NCI-H748 treated with DMSO at 0.1 percent for 48 hours (cell line): ENCODE measurements at regions not wholly inside any gene's neighbourhood (a gene's known extent, or its start where the extent isn't known, plus 50 kb on each side); places are given as distances from the start of the nearest gene placed in this dataset.
A peak's percentile ranks its signal among the peaks of the same experiment; 100 is the strongest.

Experiments
- DNase-seq: peaks from one replicate; lab custom pipeline; 2025; lab: John Stamatoyannopoulos, UW

DNA sequence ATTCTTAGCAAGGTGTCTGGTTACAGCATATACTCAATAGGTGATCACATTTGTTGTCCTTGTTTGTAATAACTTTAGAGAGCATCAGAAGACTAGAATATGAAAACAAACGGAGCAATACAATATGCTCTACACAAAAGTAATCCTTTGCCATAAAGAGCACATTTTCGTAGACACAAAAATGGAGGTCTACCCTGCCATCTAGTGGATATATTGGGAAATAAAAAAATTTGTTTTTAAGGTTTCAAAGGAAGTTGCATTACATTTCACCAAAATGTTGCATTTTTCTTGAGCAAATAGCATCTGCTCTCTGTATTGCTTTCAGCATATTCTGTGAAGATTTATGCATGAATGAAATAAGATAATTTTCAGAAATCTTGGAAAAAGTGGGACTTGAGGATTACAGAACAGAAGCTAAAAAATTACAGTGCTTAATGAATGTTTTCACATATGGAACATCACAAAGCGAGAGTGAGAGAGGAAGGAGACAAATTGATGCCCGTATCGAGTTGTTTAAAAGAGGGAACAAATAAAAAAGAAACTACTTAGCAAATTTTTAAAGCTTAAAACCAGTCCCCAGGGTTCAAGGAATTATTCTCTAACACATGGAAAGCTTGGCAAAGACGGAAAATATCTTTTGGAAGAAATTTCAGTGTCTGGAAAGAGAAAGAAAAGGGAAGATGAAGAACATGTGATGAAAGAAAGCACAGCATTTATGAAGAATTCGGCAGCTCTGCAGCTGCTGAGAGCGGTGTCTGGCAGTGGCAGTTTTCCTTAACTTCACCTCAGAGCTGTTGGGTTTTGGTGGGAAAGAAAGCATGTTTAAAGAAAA, 390.1 kb downstream of the ANKRD50 start:
- DNase-seq: peak; percentile 35

DNA sequence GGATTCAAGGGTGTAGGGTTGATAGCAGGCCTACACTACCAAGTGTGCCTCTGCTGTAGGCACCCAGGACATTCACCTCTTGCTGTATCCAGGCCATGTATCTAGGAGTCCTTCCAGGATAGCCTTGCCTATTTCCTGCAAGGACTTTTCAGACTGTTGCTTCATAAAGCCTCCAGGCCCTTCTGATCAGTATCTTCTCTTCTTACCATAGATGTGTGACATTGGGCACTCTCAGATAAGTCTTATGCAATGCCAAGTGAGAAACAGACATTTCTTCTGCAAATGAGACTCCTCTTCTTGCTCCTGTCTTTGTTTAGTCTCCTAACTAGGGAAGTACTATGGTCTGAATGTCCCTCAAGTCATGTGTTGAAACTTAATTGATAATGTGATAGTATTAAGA, 386.8 kb downstream of the ANKRD50 start:
- no peak for DNase-seq

DNA sequence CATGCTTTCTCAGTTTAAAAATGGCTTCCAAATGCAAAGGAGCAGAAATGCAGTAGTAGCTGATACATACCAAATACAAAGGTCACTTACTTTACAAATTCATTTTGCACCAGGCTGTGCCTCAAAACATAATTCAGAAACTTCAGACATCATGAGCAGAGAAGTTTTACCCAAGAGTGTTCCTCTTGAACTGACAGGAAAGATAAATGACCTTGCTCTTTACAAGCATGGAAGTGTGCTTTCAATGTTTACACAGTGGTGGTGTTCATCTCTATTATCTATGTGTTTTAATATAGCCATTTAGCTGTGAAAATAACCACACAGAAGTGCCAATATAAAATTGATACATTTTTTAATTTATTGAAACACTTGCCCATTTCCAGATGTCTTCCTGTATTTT, 383.4 kb downstream of the ANKRD50 start:
- DNase-seq: no peak

DNA sequence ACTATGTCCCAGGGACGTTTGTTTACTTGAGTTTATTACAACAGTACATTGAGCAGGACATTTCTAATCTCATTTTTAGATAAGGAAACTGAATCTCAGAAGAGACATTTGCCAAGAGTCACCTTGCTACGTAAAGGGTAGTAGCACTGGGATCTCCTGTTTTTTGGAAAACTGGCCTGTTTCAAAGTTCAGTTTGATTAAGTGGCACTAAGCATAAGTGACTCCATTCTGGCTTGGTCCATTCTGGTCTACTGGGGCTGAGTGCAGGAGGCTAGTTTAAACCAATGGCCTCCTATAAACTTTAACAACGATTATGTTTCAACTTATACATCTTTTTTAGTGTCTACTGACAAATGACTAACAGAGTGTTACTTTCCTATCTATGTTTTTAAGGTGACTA, 382.5 kb downstream of the ANKRD50 start:
- no peak for DNase-seq

- DNase-seq: no peak
Observed at GRCh38 chr4:124331781-124332180, 380.8 kb downstream of the ANKRD50 start.

GRCh38 chr4:124333466-124333865, 379.1 kb downstream of the ANKRD50 start:
- no peak for DNase-seq

- DNase-seq: peak; percentile 42
Observed at GRCh38 chr4:124334119-124334518, 378.4 kb downstream of the ANKRD50 start.

- DNase-seq: peak; percentile 13
Observed at GRCh38 chr4:124337874-124338273, 374.7 kb downstream of the ANKRD50 start.

GRCh38 chr4:124343661-124344171, 368.8 kb downstream of the ANKRD50 start:
- no peak for DNase-seq

DNA sequence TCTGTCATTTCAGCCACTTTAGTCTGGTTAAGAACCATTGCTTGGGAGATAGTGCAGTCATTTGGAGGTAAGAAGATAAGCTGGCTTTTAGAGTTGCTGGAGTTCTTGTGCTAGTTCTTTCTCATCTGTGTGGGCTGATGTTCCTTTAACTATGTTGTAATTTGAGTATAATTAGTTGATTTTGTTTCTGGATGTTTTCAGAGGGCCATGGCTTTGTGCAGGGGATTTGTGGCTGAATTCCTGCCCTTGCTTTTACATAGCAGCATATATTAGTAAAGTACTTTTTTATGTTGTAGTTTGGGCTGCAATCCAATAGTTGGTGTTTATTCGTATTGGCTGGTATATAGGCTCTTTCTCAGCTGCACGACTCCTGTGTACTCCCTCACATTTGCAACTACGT, 339.6 kb downstream of the ANKRD50 start:
- DNase-seq: no peak

DNA sequence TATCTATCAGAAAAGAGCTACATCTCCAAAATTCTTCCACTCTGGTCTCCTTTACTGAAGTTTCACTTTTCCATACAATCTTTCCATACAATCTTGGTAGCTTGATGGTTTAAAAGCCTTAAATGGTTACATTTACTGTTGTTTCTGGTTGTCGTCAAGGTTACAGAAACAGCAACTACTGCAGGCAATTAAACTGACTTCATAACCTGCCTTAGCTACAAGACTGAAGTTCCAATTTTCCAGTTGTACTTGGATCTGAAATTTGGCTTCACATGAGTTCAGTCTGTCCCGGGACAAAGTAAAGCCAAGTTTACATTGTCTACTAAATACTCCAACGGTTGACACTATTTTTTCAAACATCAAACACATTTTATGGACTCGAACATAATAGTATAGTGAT, 326.4 kb downstream of the ANKRD50 start:
- no peak for DNase-seq

DNA sequence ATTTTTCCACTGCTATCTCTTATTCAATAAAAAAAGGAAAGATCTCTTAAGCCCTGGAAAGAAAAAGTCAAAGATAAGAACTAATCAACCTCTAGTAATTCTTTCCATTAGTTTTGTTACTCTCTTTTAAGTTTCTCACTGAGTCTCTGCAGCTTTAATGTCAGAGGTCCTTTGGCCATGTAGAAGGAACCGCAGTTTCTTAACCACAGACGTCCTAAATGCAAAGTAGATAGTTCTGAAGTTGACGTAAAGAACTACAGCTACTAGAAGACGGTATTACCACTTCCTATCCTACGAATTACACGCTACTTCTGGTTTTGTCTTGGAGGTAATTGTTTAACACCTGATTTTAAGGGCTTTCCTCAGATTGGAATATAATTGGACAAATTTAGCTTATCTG, 325.9 kb downstream of the ANKRD50 start:
- no peak for DNase-seq

DNA sequence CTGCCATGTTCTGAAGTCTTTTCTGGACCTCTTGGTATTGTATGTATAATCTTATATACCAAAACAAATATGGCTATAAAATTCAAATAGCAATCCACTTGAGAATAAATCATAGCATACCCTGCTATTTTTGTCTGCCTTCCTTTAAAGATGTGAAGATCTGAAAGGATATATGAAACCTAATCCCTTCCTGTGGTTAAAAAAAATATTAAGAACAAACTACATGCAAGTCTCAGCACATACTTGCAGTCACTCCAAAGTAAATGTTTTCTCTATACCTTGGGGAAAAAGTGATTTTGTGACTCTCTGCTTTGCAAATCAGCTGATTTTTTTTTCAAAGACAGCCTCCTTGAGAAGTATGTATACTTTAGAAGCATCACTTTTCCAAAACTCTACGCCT, 322.9 kb downstream of the ANKRD50 start:
- DNase-seq: no peak

- no peak for DNase-seq
Observed at GRCh38 chr4:124390861-124391260, 321.7 kb downstream of the ANKRD50 start.

DNA sequence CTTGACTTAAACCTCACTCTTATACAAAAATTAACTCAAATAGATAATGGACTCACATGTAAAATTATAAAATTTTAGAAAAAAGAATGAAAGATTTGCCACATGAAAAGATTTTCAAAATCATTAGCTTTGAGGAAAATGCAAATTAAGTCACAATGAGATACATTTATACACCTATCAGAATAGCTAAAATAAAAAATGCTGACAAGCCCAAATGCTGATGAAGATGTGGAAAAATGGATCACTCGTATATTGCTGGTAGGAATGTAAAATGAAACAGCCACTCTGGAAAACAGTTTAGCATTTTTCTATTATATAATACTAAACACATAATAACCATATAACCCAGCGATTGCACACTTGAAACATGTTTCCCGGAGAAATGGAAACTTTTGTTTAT, 316.2 kb downstream of the ANKRD50 start:
- DNase-seq: no peak

DNA sequence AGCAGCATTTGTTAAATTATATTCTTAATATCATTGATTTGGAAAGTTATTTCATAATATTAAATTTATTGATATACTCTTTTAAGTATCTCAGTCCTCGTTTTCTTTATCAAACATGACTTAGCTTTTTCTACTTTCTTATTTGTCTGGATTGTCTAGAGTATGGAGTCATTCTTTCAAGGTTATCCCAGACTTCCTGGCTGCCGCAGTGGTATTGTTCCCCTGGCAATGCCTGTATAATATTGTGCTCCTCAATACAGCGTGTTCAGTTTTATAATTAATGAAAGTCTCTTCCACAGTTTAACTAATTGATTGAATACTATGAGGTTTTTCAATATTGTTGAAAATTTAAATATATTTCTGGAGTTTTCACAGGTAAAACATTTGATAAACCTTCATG, 310.9 kb downstream of the ANKRD50 start:
- DNase-seq: no peak

DNA sequence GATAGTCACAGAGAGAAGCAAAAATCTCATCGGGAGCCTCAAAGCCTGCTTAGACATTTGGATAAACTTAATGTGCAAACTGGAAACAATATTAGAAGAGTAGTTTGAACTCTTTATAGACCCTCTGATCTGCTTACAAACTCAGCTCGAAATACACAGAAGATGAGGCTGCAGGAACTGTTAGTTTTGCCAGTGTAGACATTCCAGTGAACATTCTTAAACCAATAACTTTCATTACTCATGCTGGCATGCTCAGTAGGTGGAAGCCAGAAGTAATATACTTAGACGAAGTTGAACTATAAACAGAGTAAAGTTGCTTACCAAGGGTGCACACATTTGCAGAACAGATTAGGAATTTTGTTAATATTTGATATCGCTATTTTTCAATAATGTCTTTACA, 303.5 kb downstream of the ANKRD50 start:
- DNase-seq: no peak

- no peak for DNase-seq
Observed at GRCh38 chr4:124414276-124415040, 298.1 kb downstream of the ANKRD50 start.

DNA sequence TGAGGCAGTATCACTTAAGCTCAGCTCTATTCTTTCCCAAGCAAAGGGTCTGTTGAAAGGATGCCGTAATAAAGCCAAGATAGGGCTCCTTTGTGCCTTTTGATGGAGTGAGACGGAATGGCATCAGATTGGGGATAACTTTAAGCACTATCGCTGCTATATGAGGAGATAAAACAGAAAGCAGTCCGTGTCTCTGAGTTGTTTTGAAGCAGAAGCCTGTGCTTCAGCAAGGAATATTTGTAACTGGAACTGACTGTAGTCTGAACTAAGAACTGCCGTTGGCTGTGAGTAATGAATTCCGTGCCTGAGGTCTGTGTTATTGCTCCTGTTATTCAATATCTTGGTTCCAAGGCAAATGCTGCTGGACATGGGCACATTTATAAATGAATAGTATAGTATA, 297.4 kb downstream of the ANKRD50 start:
- no peak for DNase-seq

DNA sequence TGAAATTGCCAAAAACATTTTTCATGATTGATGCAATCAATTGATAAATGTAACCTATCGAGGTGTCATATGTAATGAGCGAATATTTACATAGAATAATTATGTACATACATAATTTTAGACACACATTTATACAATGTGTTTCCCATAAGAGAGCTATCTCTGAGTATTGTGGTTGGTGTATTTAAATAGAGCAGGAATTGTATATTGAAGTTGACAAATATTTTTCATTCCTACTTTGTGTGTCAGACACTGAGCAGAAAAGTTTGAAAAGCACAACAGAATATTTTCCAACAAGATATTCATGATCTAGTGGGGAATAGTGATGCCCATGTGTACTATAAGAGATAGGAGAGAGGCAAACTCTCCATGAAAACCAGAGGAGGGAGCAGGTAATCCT, 295.2 kb downstream of the ANKRD50 start:
- no peak for DNase-seq

GRCh38 chr4:124420166-124420695, 292.3 kb downstream of the ANKRD50 start:
- DNase-seq: no peak

DNA sequence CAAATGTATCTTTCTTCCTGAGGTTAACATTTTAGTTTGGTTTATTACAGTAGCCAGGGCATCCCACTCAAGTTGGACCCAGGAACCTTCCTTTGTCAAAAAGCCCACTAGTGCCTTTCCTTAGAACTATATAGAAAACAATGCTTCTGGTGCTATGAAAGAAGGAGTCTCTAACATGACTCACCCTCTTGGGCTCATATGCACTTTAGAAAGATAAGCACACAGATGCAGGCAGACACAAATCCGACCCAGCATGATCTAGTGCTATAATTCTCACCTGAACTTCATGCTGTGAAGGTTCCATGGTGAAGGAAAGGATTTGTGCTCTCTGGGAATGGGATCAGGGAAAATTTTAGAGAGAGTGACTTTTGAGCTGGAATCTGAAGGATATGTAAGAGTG, 289.4 kb downstream of the ANKRD50 start:
- no peak for DNase-seq

DNA sequence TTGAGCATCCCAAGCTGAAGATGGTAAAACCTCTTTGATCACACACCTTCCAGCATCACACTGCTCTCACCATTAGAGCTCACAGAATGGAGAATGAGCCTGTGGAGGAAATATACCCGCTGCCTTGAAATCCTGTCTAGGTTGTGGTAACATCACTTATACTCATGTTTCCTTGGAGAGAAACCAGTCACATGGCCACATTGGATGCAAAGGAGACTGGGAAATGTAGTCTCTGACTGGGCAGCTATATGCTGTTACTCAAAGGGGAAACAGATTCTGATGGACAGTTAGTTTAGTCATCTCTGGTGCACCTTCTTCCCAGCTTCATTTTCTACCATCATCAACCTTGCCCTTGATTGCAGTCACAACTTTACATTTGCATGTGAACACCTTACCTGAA, 286.3 kb downstream of the ANKRD50 start:
- DNase-seq: no peak
